ENCODE measurements at regions not wholly inside any gene's neighbourhood (a gene's known extent, or its start where the extent isn't known, plus 50 kb on each side); places are given as distances from the start of the nearest gene placed in this dataset.

- peaks cover 1% of the 10 kb centered on the region for H3K9me3 Mint-ChIP-seq
- no peak overlapping the region for H3K4me3 Mint-ChIP-seq
- DNase-seq, result no peak
- intact Hi-C loops (cut with micrococcal nuclease), result no loop called here
- ChIA-PET CTCF (no interaction called here), POLR2A (no interaction called here)
- no peaks in the 10 kb centered on the region for H3K4me1 Mint-ChIP-seq (ENCODE audit: low read depth)
- no peaks in the 10 kb centered on the region for H3K36me3 Mint-ChIP-seq (ENCODE audit: low read depth)
- ATAC-seq, result no peak
- H3K27ac Mint-ChIP-seq, result no peak overlapping the region
- H3K27me3 Mint-ChIP-seq, result no peaks in the 10 kb centered on the region
- no peak for TF ChIP-seq CTCF (IDR thresholded peaks at IDR 0.05)
Measured at GRCh38 chr7:46954181-46954580, 627.7 kb downstream of the TNS3 start.

DNA sequence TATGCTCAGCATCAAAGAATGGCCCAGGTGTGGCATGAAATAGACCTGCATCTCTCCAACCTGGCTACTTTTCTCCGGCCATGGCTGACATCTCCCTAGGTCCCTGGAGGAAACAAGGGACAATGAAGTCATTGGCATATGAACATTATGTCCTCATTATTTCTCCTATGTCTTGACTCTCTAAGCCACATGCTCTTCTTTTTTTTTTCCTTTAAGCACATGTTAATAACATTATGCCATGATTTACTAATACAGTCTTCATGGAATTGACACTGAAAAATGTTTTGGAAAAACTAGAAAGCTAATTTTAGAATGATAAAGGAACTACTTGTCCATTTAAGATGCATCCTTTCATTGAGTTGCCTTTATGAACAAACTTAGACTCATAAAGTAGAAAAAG, 628.9 kb downstream of the TNS3 start:
- Mint-ChIP-seq H3K27ac (no peak overlapping the region), H3K4me1 (ENCODE audit: low read depth) (no peaks in the 10 kb centered on the region), H3K36me3 (ENCODE audit: low read depth) (no peaks in the 10 kb centered on the region), H3K27me3 (no peaks in the 10 kb centered on the region), H3K4me3 (no peak overlapping the region), H3K9me3 (peaks cover 1% of the 10 kb centered on the region)
- ATAC-seq, result no peak
- ChIA-PET POLR2A (no interaction called here), CTCF (no interaction called here)
- no peak for DNase-seq
- TF ChIP-seq CTCF (IDR thresholded peaks at IDR 0.05), result no peak
- intact Hi-C loops (cut with micrococcal nuclease), result no loop called here

- Mint-ChIP-seq H3K27me3 (no peaks in the 10 kb centered on the region), H3K4me1 (ENCODE audit: low read depth) (no peaks in the 10 kb centered on the region), H3K36me3 (ENCODE audit: low read depth) (no peaks in the 10 kb centered on the region), H3K9me3 (no peaks in the 10 kb centered on the region), H3K4me3 (no peak overlapping the region), H3K27ac (no peak overlapping the region)
- no peak for TF ChIP-seq CTCF (IDR thresholded peaks at IDR 0.05)
- ATAC-seq (no peak), DNase-seq (no peak)
- intact Hi-C loops (cut with micrococcal nuclease), result no loop called here
- CTCF ChIA-PET, result no interaction called here
- POLR2A ChIA-PET, result no interaction called here
Measured at GRCh38 chr7:46949270-46949931, 632.5 kb downstream of the TNS3 start.

GRCh38 chr7:46948716-46949115, 633.2 kb downstream of the TNS3 start:
- ATAC-seq (no peak), DNase-seq (no peak)
- intact Hi-C loops (cut with micrococcal nuclease), result no loop called here
- ChIA-PET CTCF (no interaction called here), POLR2A (no interaction called here)
- no peak overlapping the region for H3K4me3 Mint-ChIP-seq
- no peaks in the 10 kb centered on the region for H3K27me3 Mint-ChIP-seq
- TF ChIP-seq CTCF (IDR thresholded peaks at IDR 0.05), result no peak
- no peaks in the 10 kb centered on the region for H3K36me3 Mint-ChIP-seq (ENCODE audit: low read depth)
- no peak overlapping the region for H3K27ac Mint-ChIP-seq
- no peaks in the 10 kb centered on the region for H3K4me1 Mint-ChIP-seq (ENCODE audit: low read depth)
- H3K9me3 Mint-ChIP-seq, result no peaks in the 10 kb centered on the region

DNA sequence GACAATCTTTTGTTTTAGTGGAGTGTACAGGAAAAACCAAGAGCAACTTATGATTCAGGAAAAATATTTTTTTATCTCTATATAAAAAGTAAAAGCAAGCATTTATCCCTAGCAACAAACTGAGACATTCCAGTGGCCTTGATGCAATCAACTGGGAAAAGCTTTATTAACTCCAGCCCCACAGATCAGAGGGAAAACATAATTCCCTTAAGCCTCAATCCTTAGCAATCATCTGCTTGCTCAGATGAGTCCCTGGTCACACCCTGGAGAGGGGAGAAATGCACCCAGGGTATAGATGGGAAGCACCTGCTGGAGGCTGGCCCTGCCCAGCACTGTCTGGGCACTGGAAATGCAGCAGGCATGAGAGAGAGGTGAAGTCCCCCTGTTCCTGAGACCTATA, 636.6 kb downstream of the TNS3 start:
- POLR2A ChIA-PET, result no interaction called here
- no peak overlapping the region for H3K27ac Mint-ChIP-seq
- DNase-seq (no peak), ATAC-seq (no peak)
- no peaks in the 10 kb centered on the region for H3K4me1 Mint-ChIP-seq (ENCODE audit: low read depth)
- CTCF ChIA-PET, result no interaction called here
- intact Hi-C loops (cut with micrococcal nuclease), result no loop called here
- no peaks in the 10 kb centered on the region for H3K9me3 Mint-ChIP-seq
- no peaks in the 10 kb centered on the region for H3K36me3 Mint-ChIP-seq (ENCODE audit: low read depth)
- H3K4me3 Mint-ChIP-seq, result no peak overlapping the region
- no peak for TF ChIP-seq CTCF (IDR thresholded peaks at IDR 0.05)
- H3K27me3 Mint-ChIP-seq, result no peaks in the 10 kb centered on the region
